ENCODE measurements at regions not wholly inside any gene's neighbourhood (a gene's known extent, or its start where the extent isn't known, plus 50 kb on each side); places are given as distances from the start of the nearest gene placed in this dataset.

- no peaks in the 10 kb centered on the region for H3K4me1 ChIP-seq
- TF ChIP-seq, protein P1, sequence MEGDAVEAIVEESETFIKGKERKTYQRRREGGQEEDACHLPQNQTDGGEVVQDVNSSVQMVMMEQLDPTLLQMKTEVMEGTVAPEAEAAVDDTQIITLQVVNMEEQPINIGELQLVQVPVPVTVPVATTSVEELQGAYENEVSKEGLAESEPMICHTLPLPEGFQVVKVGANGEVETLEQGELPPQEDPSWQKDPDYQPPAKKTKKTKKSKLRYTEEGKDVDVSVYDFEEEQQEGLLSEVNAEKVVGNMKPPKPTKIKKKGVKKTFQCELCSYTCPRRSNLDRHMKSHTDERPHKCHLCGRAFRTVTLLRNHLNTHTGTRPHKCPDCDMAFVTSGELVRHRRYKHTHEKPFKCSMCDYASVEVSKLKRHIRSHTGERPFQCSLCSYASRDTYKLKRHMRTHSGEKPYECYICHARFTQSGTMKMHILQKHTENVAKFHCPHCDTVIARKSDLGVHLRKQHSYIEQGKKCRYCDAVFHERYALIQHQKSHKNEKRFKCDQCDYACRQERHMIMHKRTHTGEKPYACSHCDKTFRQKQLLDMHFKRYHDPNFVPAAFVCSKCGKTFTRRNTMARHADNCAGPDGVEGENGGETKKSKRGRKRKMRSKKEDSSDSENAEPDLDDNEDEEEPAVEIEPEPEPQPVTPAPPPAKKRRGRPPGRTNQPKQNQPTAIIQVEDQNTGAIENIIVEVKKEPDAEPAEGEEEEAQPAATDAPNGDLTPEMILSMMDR (IDR thresholded peaks at IDR 0.05), result no peak
- no peak for TF ChIP-seq POLR2A (IDR thresholded peaks at IDR 0.05)
- ATAC-seq (no peak), DNase-seq (no peak)
- WGBS, 2 donors, result 0 to 67% methylated on average over 1 of the region's 1 CpG
- no peak overlapping the region for H3K27ac ChIP-seq
- H3K9me3 ChIP-seq, result no peaks in the 10 kb centered on the region
- H3K27me3 ChIP-seq, result no peaks in the 10 kb centered on the region
- intact Hi-C loops (cut with DNase I), result no loop called here
- H3K36me3 ChIP-seq (replicated peaks in 1 of 2; ENCODE audit: insufficient read depth in 1 of 2, low read depth in 2 of 2), result no peaks in the 10 kb centered on the region
- no peak overlapping the region for H3K4me3 ChIP-seq
These were observed 173.7 kb upstream of the KIF2A start for GRCh38 chr5:62132276-62132675.

GRCh38 chr5:62133426-62133825, 172.6 kb upstream of the KIF2A start:
- TF ChIP-seq, protein P1 (IDR thresholded peaks at IDR 0.05), result no peak
- no peak for TF ChIP-seq POLR2A (IDR thresholded peaks at IDR 0.05)
- WGBS, 2 donors, result 76 to 82% methylated on average over 1 of the region's 1 CpG
- H3K9me3 ChIP-seq, result no peaks in the 10 kb centered on the region
- no peaks in the 10 kb centered on the region for H3K4me1 ChIP-seq
- ATAC-seq (no peak), DNase-seq (no peak)
- intact Hi-C loops (cut with DNase I), result no loop called here
- no peak overlapping the region for H3K27ac ChIP-seq
- no peaks in the 10 kb centered on the region for H3K36me3 ChIP-seq (replicated peaks in 1 of 2; ENCODE audit: insufficient read depth in 1 of 2, low read depth in 2 of 2)
- H3K4me3 ChIP-seq, result no peak overlapping the region
- no peaks in the 10 kb centered on the region for H3K27me3 ChIP-seq

GRCh38 chr5:62134811-62135210, 171.2 kb upstream of the KIF2A start:
- TF ChIP-seq POLR2A (IDR thresholded peaks at IDR 0.05), result no peak
- TF ChIP-seq, protein P1 (IDR thresholded peaks at IDR 0.05), result no peak
- no peak for ATAC-seq
- 68 to 71% methylated on average over 3 of the region's 3 CpGs for WGBS, 2 donors

DNA sequence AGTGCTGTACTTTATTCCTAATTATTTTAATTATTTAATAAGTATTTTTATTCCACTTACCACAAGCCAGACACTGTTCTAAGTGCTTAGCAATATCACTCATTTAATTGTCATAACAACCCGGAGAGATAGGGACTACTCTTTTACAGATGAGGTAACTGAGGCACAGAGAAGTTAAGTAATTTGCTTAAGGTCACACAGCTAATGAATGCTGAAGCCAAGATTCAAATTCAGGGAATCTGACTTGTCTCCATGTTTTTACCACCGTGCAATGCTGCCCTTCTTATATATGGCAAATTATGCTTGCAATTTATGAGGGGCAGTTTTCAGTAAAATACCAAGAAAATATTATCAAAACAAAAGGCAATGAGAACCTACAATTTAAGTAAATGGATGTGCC, 168.4 kb upstream of the KIF2A start:
- no peaks in the 10 kb centered on the region for H3K27me3 ChIP-seq

More at GRCh38 chr5:62134811-62135210, 171.2 kb upstream of the KIF2A start:
- H3K4me3 ChIP-seq, result no peak overlapping the region
- DNase-seq, result no peak
- no peak overlapping the region for H3K27ac ChIP-seq
- no peaks in the 10 kb centered on the region for H3K4me1 ChIP-seq
- H3K9me3 ChIP-seq, result no peaks in the 10 kb centered on the region
- H3K27me3 ChIP-seq, result no peaks in the 10 kb centered on the region
- intact Hi-C loops (cut with DNase I), result no loop called here
- no peaks in the 10 kb centered on the region for H3K36me3 ChIP-seq (replicated peaks in 1 of 2; ENCODE audit: insufficient read depth in 1 of 2, low read depth in 2 of 2)

DNA sequence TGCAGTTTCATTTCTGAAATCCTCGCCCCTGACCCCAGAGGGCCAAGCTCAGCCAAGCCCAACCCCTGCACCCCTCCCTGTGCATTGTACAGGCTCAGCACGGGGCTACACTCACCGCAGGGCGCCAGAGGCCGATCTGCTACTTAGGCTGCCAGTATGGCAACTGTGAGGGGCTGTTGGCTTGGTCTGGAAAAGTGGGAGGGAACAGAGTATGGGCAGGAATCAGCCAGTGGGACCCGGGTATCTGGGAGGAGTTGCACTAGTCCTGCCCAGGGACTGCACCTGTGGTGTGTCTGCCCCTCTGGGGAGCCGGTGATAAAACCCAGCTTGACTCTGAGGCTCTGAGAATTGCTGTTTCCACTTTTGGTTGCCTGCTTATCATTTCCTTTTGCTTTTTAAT, 167.4 kb upstream of the KIF2A start:
- 57 to 66% methylated on average over 7 of the region's 7 CpGs for WGBS, 2 donors
- no peaks in the 10 kb centered on the region for H3K36me3 ChIP-seq (replicated peaks in 1 of 2; ENCODE audit: insufficient read depth in 1 of 2, low read depth in 2 of 2)
- no peak overlapping the region for H3K4me3 ChIP-seq
- TF ChIP-seq POLR2A (IDR thresholded peaks at IDR 0.05), result no peak
- TF ChIP-seq, protein P1 (IDR thresholded peaks at IDR 0.05), result no peak
- DNase-seq, result no peak
- H3K9me3 ChIP-seq, result no peaks in the 10 kb centered on the region
- intact Hi-C loops (cut with DNase I), result no loop called here
- ATAC-seq, result no peak
- H3K27ac ChIP-seq, result no peak overlapping the region
- H3K4me1 ChIP-seq, result peaks cover 3% of the 10 kb centered on the region
- H3K27me3 ChIP-seq, result no peaks in the 10 kb centered on the region

More for the DNA sequence above, 168.4 kb upstream of the KIF2A start:
- DNase-seq (no peak), ATAC-seq (no peak)
- H3K36me3 ChIP-seq (replicated peaks in 1 of 2; ENCODE audit: insufficient read depth in 1 of 2, low read depth in 2 of 2), result no peaks in the 10 kb centered on the region
- H3K4me3 ChIP-seq, result no peak overlapping the region
- H3K27ac ChIP-seq, result no peak overlapping the region
- WGBS, 2 donors, result 62 to 65% methylated on average over 2 of the region's 2 CpGs
- H3K9me3 ChIP-seq, result no peaks in the 10 kb centered on the region
- H3K4me1 ChIP-seq, result no peaks in the 10 kb centered on the region
- no peak for TF ChIP-seq POLR2A (IDR thresholded peaks at IDR 0.05)
- TF ChIP-seq, protein P1 (IDR thresholded peaks at IDR 0.05), result no peak
- intact Hi-C loops (cut with DNase I), result no loop called here

Data from body of pancreas (tissue), 4 donors.